Right lobe of liver (tissue), 4 donors: ENCODE measurements at regions not wholly inside any gene's neighbourhood (a gene's known extent, or its start where the extent isn't known, plus 50 kb on each side); places are given as distances from the start of the nearest gene placed in this dataset.

Experiments
- CTCF ChIP-seq, 4 donors: fragments of 200-600 bp in 3 of 4; fragments of 450-650 bp in 1 of 4; IDR thresholded peaks; one replicate each; pipeline versions ENCODE4 v1.5.1 to v1.8.0; 2016 to 2022; ENCODE audit warnings: antibody characterized with exemption in 4 of 4, mild to moderate bottlenecking in 2 of 4
- POLR2A ChIP-seq: fragments of 450-650 bp; IDR thresholded peaks from one replicate; pipeline ENCODE4 v1.6.1; 2017; ENCODE audit warnings: antibody characterized with exemption, mild to moderate bottlenecking
- donor health status: DM: no; HTN: no; CAD: no.
- donor health status: DM: no; HTN: no; CAD: no.
- donor health status: DM: no; HTN: yes; CAD: no.

- TF ChIP-seq CTCF (IDR thresholded peaks at IDR 0.05) (no peak), POLR2A (no peak)
These were observed 222.1 kb downstream of the MZT1 start for GRCh38 chr13:72505376-72505775.
